DND-41 (cell line): ENCODE measurements at regions not wholly inside any gene's neighbourhood (a gene's known extent, or its start where the extent isn't known, plus 50 kb on each side); places are given as distances from the start of the nearest gene placed in this dataset.

Source experiments
- ATAC-seq: fragments of 200-7000 bp; cut with Tn5 transposase; 3 replicates; pipeline ENCODE4 v1.9.1; 2021; ENCODE audit warnings: low read depth; ENCODE audit not compliant: insufficient read depth
- DNase-seq: peaks from one replicate; pipeline ENCODE4 v3.0.0-alpha.2; 2020
- H2AFZ ChIP-seq: 2 replicates; pipeline ENCODE4 v1.6.0; 2012; ENCODE audit warnings: low read depth, low read length
- H3K27ac ChIP-seq: 2 replicates; pipeline ENCODE4 v1.5.1; 2012; ENCODE audit warnings: low read length, inconsistent platforms
- H3K27me3 ChIP-seq: fragments of 200-600 bp; sonication (generic); 2 replicates; pipeline ENCODE4 v1.6.0; 2012; ENCODE audit warnings: low read length, mild to moderate bottlenecking, inconsistent platforms; ENCODE audit not compliant: insufficient read depth, poor library complexity
- H3K36me3 ChIP-seq: 2 replicates; pipeline ENCODE4 v1.5.1; 2012; ENCODE audit warnings: low read length, inconsistent platforms; ENCODE audit not compliant: insufficient read depth
- H3K4me1 ChIP-seq: 2 replicates; pipeline ENCODE4 v1.5.1; 2012; ENCODE audit warnings: mild to moderate bottlenecking, low read length; ENCODE audit not compliant: insufficient read depth
- H3K4me2 ChIP-seq: 2 replicates; pipeline ENCODE4 v1.6.0; 2012; ENCODE audit warnings: mild to moderate bottlenecking, moderate library complexity, low read length, inconsistent platforms; ENCODE audit not compliant: insufficient read depth
- H3K4me3 ChIP-seq, 2 experiments: fragments of 200-600 bp in 1 of 2; shearing (Covaris generic) in 1 of 2; 2 replicates each; pipeline ENCODE4 v1.5.1; 2012 to 2016; ENCODE audit warnings: inconsistent platforms in 2 of 2, low read length in 2 of 2, mild to moderate bottlenecking in 2 of 2, low read depth in 1 of 2, moderate library complexity in 1 of 2
- H3K79me2 ChIP-seq: 2 replicates; pipeline ENCODE4 v1.6.0; 2012; ENCODE audit warnings: low read length, inconsistent platforms; ENCODE audit not compliant: insufficient read depth
- H3K9ac ChIP-seq: 2 replicates; pipeline ENCODE4 v1.6.0; 2012; ENCODE audit warnings: low read depth, mild to moderate bottlenecking, inconsistent platforms, low read length, moderate library complexity
- H3K9me3 ChIP-seq: 2 replicates; pipeline ENCODE4 v1.5.1; 2012; ENCODE audit warnings: low read length, moderate library complexity, mild to moderate bottlenecking, inconsistent platforms; ENCODE audit not compliant: insufficient read depth, severe bottlenecking
- H4K20me1 ChIP-seq: 2 replicates; pipeline ENCODE4 v1.6.0; 2012; ENCODE audit warnings: low read length; ENCODE audit not compliant: insufficient read depth
- EZH2 ChIP-seq: IDR thresholded peaks from 3 replicates; pipeline ENCODE4 v1.6.1; 2012; ENCODE audit warnings: borderline replicate concordance, low read depth, mild to moderate bottlenecking, moderate library complexity, low read length, inconsistent platforms; ENCODE audit not compliant: severe bottlenecking
- TF ChIP-seq, protein P1 (sequence below): IDR thresholded peaks from 2 replicates; pipeline ENCODE4 v1.5.1; 2012; ENCODE audit warnings: borderline replicate concordance, low read length, moderate library complexity, mild to moderate bottlenecking; ENCODE audit not compliant: poor library complexity, severe bottlenecking; ENCODE audit errors: extremely low read depth

DNA sequence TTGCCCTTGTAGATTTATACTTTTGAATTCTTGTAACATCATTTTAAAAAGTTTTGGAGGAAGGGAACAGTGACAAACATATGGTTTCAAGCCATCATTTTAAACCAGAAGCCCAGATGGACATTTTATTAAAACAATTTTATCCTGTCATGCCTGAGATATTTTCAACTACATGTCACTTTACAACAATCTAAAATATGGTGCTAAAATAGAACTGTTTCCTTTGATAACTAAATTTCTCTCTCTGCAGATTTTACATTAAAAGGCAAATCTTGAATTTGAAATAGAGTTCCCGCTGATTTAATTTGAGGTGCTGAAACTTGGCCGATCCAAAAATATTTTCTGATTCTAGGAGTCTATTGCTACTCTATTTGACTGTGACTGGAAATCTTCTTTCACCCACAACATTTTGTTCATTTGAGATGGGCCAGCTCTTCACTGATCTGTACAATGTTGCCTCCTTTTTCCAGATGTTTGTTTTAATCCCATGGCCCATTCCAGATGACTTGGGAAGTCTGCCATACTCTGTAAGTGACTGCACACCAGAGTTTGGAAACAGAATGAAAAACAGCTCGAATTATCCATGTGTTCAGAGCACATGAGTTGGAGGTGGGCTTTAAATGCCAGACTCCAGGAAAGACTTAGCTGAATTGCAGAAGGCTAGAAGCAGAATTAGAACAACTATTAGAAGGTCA is 402.5 kb downstream of the TMEM135 start:
- H3K27ac ChIP-seq = no peak overlapping the region
- H3K27me3 ChIP-seq = no peaks in the 10 kb centered on the region
- ATAC-seq (no peak), DNase-seq (no peak)
- H3K4me3 ChIP-seq = no peak overlapping the region
- TF ChIP-seq, protein P1, sequence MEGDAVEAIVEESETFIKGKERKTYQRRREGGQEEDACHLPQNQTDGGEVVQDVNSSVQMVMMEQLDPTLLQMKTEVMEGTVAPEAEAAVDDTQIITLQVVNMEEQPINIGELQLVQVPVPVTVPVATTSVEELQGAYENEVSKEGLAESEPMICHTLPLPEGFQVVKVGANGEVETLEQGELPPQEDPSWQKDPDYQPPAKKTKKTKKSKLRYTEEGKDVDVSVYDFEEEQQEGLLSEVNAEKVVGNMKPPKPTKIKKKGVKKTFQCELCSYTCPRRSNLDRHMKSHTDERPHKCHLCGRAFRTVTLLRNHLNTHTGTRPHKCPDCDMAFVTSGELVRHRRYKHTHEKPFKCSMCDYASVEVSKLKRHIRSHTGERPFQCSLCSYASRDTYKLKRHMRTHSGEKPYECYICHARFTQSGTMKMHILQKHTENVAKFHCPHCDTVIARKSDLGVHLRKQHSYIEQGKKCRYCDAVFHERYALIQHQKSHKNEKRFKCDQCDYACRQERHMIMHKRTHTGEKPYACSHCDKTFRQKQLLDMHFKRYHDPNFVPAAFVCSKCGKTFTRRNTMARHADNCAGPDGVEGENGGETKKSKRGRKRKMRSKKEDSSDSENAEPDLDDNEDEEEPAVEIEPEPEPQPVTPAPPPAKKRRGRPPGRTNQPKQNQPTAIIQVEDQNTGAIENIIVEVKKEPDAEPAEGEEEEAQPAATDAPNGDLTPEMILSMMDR = no peak
- TF ChIP-seq EZH2 = no peak
- H3K4me1 ChIP-seq = no peaks in the 10 kb centered on the region
- H3K79me2 ChIP-seq = no peaks in the 10 kb centered on the region
- no peak overlapping the region for H3K4me2 ChIP-seq
- H4K20me1 ChIP-seq = no peaks in the 10 kb centered on the region
- no peaks in the 10 kb centered on the region for H3K36me3 ChIP-seq
- no peak overlapping the region for H2AFZ ChIP-seq
- no peak overlapping the region for H3K9ac ChIP-seq
- no peaks in the 10 kb centered on the region for H3K9me3 ChIP-seq

DNA sequence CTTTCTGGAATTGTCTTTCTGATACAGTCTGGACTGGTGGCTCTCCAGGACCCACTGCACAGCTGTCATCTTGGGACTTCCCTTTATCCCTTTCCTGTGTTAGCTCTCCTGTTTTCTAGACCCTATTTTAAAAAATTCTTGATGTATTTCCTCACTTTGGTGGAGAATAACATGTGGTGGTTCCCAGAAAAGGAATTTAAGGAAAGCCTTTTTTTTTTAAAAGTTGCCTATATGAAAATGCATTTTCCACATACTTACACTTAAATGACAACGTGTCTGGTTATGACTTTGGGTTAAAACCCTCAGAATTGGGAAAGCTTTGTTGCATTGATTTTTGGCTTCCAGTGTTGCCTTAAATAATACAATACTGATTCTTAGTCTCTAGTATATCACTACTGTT is 400.7 kb downstream of the TMEM135 start:
- no peak overlapping the region for H3K4me2 ChIP-seq
- no peaks in the 10 kb centered on the region for H3K36me3 ChIP-seq
- no peaks in the 10 kb centered on the region for H3K9me3 ChIP-seq
- no peak overlapping the region for H3K4me3 ChIP-seq
- no peak for ATAC-seq
- no peaks in the 10 kb centered on the region for H3K4me1 ChIP-seq
- no peaks in the 10 kb centered on the region for H3K27me3 ChIP-seq
- no peaks in the 10 kb centered on the region for H3K79me2 ChIP-seq
- no peaks in the 10 kb centered on the region for H4K20me1 ChIP-seq
- no peak overlapping the region for H3K9ac ChIP-seq
- H3K27ac ChIP-seq = no peak overlapping the region
- TF ChIP-seq, protein P1 = no peak
- TF ChIP-seq EZH2 = no peak
- no peak for DNase-seq
- no peak overlapping the region for H2AFZ ChIP-seq

DNA sequence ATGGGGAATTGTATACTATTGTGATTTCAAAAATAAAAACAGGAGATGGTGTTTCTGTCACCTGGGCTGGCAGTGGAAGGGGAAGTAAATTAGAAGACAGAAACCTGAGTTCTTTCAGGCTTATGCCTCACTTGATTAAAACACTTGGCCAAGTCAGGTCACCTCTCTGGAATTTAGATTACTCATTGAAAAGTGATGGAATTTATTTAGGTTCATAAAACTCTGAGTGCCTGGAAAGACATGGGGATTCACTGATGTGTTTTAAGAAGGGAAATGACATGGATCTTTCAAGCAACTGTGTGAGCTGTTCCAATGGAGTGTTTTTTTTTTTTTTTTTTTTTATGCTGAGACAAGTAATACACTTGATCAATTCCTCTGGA is 400.1 kb downstream of the TMEM135 start:
- H4K20me1 ChIP-seq = no peaks in the 10 kb centered on the region
- no peak overlapping the region for H2AFZ ChIP-seq
- no peak overlapping the region for H3K9ac ChIP-seq
- DNase-seq (no peak), ATAC-seq (no peak)
- no peaks in the 10 kb centered on the region for H3K36me3 ChIP-seq
- no peaks in the 10 kb centered on the region for H3K9me3 ChIP-seq
- H3K4me2 ChIP-seq = no peak overlapping the region
- no peak overlapping the region for H3K4me3 ChIP-seq
- H3K4me1 ChIP-seq = no peaks in the 10 kb centered on the region
- H3K79me2 ChIP-seq = no peaks in the 10 kb centered on the region
- no peak overlapping the region for H3K27ac ChIP-seq
- no peaks in the 10 kb centered on the region for H3K27me3 ChIP-seq
- TF ChIP-seq, protein P1 = no peak
- no peak for TF ChIP-seq EZH2
